ENCODE measurements at regions not wholly inside any gene's neighbourhood (a gene's known extent, or its start where the extent isn't known, plus 50 kb on each side); places are given as distances from the start of the nearest gene placed in this dataset.

- in situ Hi-C loops (cut with MboI; ENCODE audit: low sequenced_read_pairs) (no loop called here), dilution Hi-C loops (cut with HindIII; ENCODE audit: low sequenced_read_pairs, unreplicated experiment) (no loop called here), intact Hi-C loops (cut with micrococcal nuclease) (no loop called here)
- H3K23ac ChIP-seq (ENCODE audit: low read depth, low read length): no peak overlapping the region
- no peak overlapping the region for H3K27ac ChIP-seq (ENCODE audit: insufficient read depth, low read length)
- no peak overlapping the region for H2BK20ac ChIP-seq (ENCODE audit: low read depth, low read length)
- H3K9ac ChIP-seq (ENCODE audit: low read depth, low read length): no peak overlapping the region
- no peak overlapping the region for H3K14ac ChIP-seq (replicated peaks; ENCODE audit: low read depth, low read length)
- H4K8ac ChIP-seq (ENCODE audit: low read depth in 2 of 2, low read length in 2 of 2): no peak overlapping the region
- H4K5ac ChIP-seq (ENCODE audit: low read depth, low read length): no peak overlapping the region
- no peaks in the 10 kb centered on the region for H3K27me3 ChIP-seq (ENCODE audit: control insufficient read depth, insufficient read depth, low read length)
- CTCF ChIA-PET: interaction anchor here (1.0 kb wide), 1 partner anchor 79 kb away, joined by 4 read pairs; no protein-coding TSS in a partner anchor
- H2BK120ac ChIP-seq (ENCODE audit: low read depth, low read length): no peak overlapping the region
- H2AK9ac ChIP-seq (replicated peaks; ENCODE audit: low read depth, low read length, poor library complexity): no peak overlapping the region
- H3K9me1 ChIP-seq (ENCODE audit: insufficient read depth, low read length): no peaks in the 10 kb centered on the region
- WGBS, 2 experiments (ENCODE audit: extremely low coverage in 2 of 2, insufficient read length in 1 of 2): no CpG with 5 or more reads among the region's 4 CpGs
- H3K56ac ChIP-seq (ENCODE audit: extremely low read depth, insufficient read depth, low read length): no peak overlapping the region
- H2AK5ac ChIP-seq (ENCODE audit: low read depth, low read length): no peak overlapping the region
- no peaks in the 10 kb centered on the region for H3K9me3 ChIP-seq (ENCODE audit: control insufficient read depth, insufficient read depth, low read length)
- no peaks in the 10 kb centered on the region for H3K79me1 ChIP-seq (ENCODE audit: low read depth in 1 of 2, low read length in 2 of 2)
- POLR2A ChIA-PET (ENCODE audit: unreplicated experiment): no interaction called here
- TF ChIP-seq RFX5 (IDR thresholded peaks at IDR 0.05; ENCODE audit: low read depth, low read length): no peak
- TF ChIP-seq CHD1 (IDR thresholded peaks at IDR 0.05; ENCODE audit: low read depth, low read length): no peak
- no peak overlapping the region for H2BK5ac ChIP-seq (ENCODE audit: low read depth, low read length, poor library complexity, severe bottlenecking)
- no peak overlapping the region for H4K91ac ChIP-seq (ENCODE audit: insufficient read depth, low read depth, low read length)
- H2BK15ac ChIP-seq (ENCODE audit: low read depth, low read length): no peak overlapping the region
- H2AFZ ChIP-seq (replicated peaks; ENCODE audit: low read length, poor library complexity): no peak overlapping the region
- no TSS peak for BruUV-seq (replicated peaks)
- no peaks in the 10 kb centered on the region for H3K36me3 ChIP-seq (ENCODE audit: control insufficient read depth, insufficient read depth, low read length)
- no peaks in the 10 kb centered on the region for H3K4me1 ChIP-seq (ENCODE audit: control insufficient read depth, insufficient read depth, low read length)
- no peak overlapping the region for H3K4ac ChIP-seq (ENCODE audit: low read depth, low read length)
- no peaks in the 10 kb centered on the region for H4K20me1 ChIP-seq (ENCODE audit: insufficient read depth, low read length)
- H3K4me2 ChIP-seq (ENCODE audit: low read depth, low read length): no peak overlapping the region
- DNase-seq: no peak
- ATAC-seq (ENCODE audit: low read depth): no peak
- H3K18ac ChIP-seq (ENCODE audit: low read depth, low read length): no peak overlapping the region
- no peak overlapping the region for H3K4me3 ChIP-seq (ENCODE audit: insufficient read depth, low read depth, low read length)
These were observed 138.7 kb upstream of the TMEM161B start for GRCh38 chr5:88407341-88407740.

All from IMR-90 (cell line).